Activated CD4-positive, alpha-beta memory T cell treated with anti-CD3 and anti-CD28 coated beads, Interleukin-2, amount 10 ng/mL, durations not matched to agents 7 days and 5 days (primary cell): ENCODE measurements at regions not wholly inside any gene's neighbourhood (a gene's known extent, or its start where the extent isn't known, plus 50 kb on each side); places are given as distances from the start of the nearest gene placed in this dataset.

Experiments
- CTCF ChIA-PET: fragments of 350-600 bp; sonication (Branson Sonifier 250); formaldehyde crosslinking; loops from one replicate; lab custom pipeline; 2021; ENCODE audit warnings: antibody characterized with exemption, inconsistent platforms; lab: Charles Lee
- POLR2A ChIA-PET: fragments of 350-600 bp; sonication (Branson Sonifier 250); formaldehyde crosslinking; loops from one replicate; lab custom pipeline; 2021; ENCODE audit warnings: antibody characterized with exemption; lab: Charles Lee
- DNase-seq: peaks from one replicate; pipeline ENCODE4 v3.0.0-alpha.2; 2020
- H3K27ac Mint-ChIP-seq: one replicate; pipeline ENCODE4 v1.8.0; 2021; ENCODE audit warnings: mild to moderate bottlenecking, mixed read lengths
- H3K27me3 Mint-ChIP-seq: one replicate; pipeline ENCODE4 v1.8.0; 2021; ENCODE audit warnings: mixed read lengths
- H3K36me3 Mint-ChIP-seq: one replicate; pipeline ENCODE4 v1.8.0; 2021; ENCODE audit warnings: low read depth, mixed read lengths
- H3K4me1 Mint-ChIP-seq: one replicate; pipeline ENCODE4 v1.8.0; 2021; ENCODE audit warnings: mixed read lengths
- H3K4me3 Mint-ChIP-seq: one replicate; pipeline ENCODE4 v1.8.0; 2021; ENCODE audit warnings: mild to moderate bottlenecking, mixed read lengths
- H3K9me3 Mint-ChIP-seq: one replicate; pipeline ENCODE4 v1.8.0; 2021; ENCODE audit warnings: mixed read lengths

GRCh38 chr2:82481207-82481606 is 1977.9 kb downstream of the SUCLG1 start:
- Mint-ChIP-seq H3K27ac (no peak overlapping the region), H3K4me3 (no peak overlapping the region), H3K36me3 (no peaks in the 10 kb centered on the region), H3K9me3 (peaks cover 6% of the 10 kb centered on the region), H3K4me1 (no peaks in the 10 kb centered on the region), H3K27me3 (no peaks in the 10 kb centered on the region)
- CTCF ChIA-PET: no interaction called here
- POLR2A ChIA-PET: no interaction called here
- DNase-seq: no peak

DNA sequence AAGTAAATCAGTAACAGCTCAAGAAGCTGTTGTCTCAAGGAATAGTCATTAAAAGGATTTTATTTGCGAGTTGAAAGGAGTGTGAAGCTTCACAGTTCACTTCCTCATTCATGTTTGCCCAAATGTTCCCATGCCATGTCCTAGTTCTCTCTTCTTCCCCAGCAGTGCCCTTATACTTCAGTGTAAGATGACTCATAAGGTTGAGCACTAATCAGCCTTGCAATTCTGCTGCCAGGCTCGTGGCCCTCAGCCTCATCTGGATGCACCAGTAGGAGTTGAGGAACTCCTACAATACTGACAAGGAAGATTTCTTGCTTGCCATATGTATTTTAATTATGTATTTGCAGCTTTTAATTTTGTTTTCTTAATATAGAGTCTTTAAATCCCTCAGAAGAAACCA is 1980.4 kb downstream of the SUCLG1 start:
- Mint-ChIP-seq H3K9me3 (peaks cover 6% of the 10 kb centered on the region), H3K36me3 (no peaks in the 10 kb centered on the region), H3K4me1 (no peaks in the 10 kb centered on the region), H3K27me3 (no peaks in the 10 kb centered on the region), H3K4me3 (no peak overlapping the region), H3K27ac (no peak overlapping the region)
- DNase-seq: no peak
- POLR2A ChIA-PET: no interaction called here
- CTCF ChIA-PET: no interaction called here

GRCh38 chr2:82476094-82476493 is 1983.0 kb downstream of the SUCLG1 start:
- ChIA-PET CTCF (no interaction called here), POLR2A (no interaction called here)
- DNase-seq: no peak
- Mint-ChIP-seq H3K27me3 (no peaks in the 10 kb centered on the region), H3K36me3 (no peaks in the 10 kb centered on the region), H3K27ac (no peak overlapping the region), H3K9me3 (peaks cover 9% of the 10 kb centered on the region), H3K4me1 (no peaks in the 10 kb centered on the region), H3K4me3 (no peak overlapping the region)

- ChIA-PET CTCF (no interaction called here), POLR2A (no interaction called here)
- Mint-ChIP-seq H3K27ac (no peak overlapping the region), H3K4me3 (no peak overlapping the region), H3K27me3 (no peaks in the 10 kb centered on the region), H3K36me3 (no peaks in the 10 kb centered on the region), H3K9me3 (peaks cover 2% of the 10 kb centered on the region), H3K4me1 (no peaks in the 10 kb centered on the region)
- DNase-seq: no peak
Observed at GRCh38 chr2:82428251-82428650, 2030.8 kb downstream of the SUCLG1 start.

GRCh38 chr2:82412021-82412420 is 2047.1 kb downstream of the SUCLG1 start:
- ChIA-PET POLR2A (no interaction called here), CTCF (no interaction called here)
- H3K4me3 Mint-ChIP-seq: no peak overlapping the region
- H3K36me3 Mint-ChIP-seq: no peaks in the 10 kb centered on the region
- H3K9me3 Mint-ChIP-seq: peaks cover 5% of the 10 kb centered on the region
- no peak overlapping the region for H3K27ac Mint-ChIP-seq
- H3K4me1 Mint-ChIP-seq: no peaks in the 10 kb centered on the region
- no peak for DNase-seq
- H3K27me3 Mint-ChIP-seq: no peaks in the 10 kb centered on the region

DNA sequence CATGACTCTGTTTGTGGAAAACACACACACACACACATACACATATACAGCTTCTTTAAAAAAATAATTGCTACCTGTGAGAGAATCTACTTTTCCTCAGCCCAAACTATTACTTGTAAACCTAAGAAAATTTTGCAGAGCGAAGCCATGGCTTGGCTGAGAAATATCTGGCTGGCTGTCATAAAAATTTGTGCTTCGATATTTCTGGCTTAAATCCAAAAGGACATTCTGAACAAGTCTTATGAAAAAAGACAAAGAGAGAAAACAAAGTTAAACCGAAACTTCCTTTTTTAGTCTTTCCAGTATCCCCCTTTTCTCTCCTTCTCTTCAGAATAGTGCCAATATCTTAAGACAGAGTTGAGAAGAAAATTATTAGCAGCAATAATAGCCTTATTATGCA is 2048.0 kb downstream of the SUCLG1 start:
- Mint-ChIP-seq H3K36me3 (no peaks in the 10 kb centered on the region), H3K4me1 (no peaks in the 10 kb centered on the region), H3K27me3 (no peaks in the 10 kb centered on the region), H3K9me3 (peaks cover 5% of the 10 kb centered on the region), H3K4me3 (no peak overlapping the region), H3K27ac (no peak overlapping the region)
- ChIA-PET CTCF (no interaction called here), POLR2A (no interaction called here)
- no peak for DNase-seq

DNA sequence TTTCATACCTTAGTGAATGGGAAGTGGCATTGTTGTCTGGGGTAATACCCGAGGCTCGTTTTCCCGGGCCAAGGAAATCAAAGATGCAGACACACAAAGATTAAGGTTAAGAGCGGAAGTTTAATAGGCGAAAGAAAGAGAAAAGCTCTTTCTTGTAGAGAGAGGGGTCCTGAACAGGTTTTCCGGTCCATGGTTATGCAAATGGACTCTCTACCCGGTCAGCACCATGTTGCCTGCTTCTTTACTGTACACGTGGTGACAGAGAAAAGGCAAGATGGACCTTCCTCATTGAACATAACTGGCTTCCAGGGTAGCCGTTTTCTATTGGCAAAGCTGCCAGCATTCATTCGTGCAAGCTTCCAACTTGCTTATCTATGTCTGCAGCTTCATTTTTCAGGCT is 2063.5 kb downstream of the SUCLG1 start:
- H3K9me3 Mint-ChIP-seq: peaks cover 7% of the 10 kb centered on the region
- ChIA-PET POLR2A (no interaction called here), CTCF (no interaction called here)
- H3K27me3 Mint-ChIP-seq: no peaks in the 10 kb centered on the region
- H3K36me3 Mint-ChIP-seq: no peaks in the 10 kb centered on the region
- no peak for DNase-seq
- H3K4me3 Mint-ChIP-seq: no peak overlapping the region
- no peaks in the 10 kb centered on the region for H3K4me1 Mint-ChIP-seq
- no peak overlapping the region for H3K27ac Mint-ChIP-seq

DNA sequence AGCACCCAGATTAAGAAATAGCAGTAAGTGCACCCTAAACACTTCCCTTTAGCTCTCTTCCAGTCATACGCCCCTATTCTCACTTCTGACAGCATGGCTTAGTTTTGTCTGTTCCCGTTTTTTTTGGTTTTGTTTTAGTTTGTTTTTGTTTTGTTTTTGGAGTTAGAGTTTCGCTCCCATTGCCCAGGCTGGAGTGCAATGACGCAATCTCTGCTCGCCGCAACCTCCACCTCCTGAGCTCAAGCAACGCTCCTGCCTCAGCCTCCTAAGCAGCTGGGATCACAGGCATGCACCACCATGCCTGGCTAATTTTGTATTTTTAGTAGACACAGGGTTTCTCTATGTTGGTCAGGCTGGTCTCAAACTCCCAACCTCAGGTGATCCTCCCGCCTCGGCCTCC is 2067.7 kb downstream of the SUCLG1 start:
- POLR2A ChIA-PET: no interaction called here
- peaks cover 7% of the 10 kb centered on the region for H3K9me3 Mint-ChIP-seq
- H3K4me3 Mint-ChIP-seq: no peak overlapping the region
- no peaks in the 10 kb centered on the region for H3K36me3 Mint-ChIP-seq
- H3K27me3 Mint-ChIP-seq: no peaks in the 10 kb centered on the region
- DNase-seq: no peak
- CTCF ChIA-PET: no interaction called here
- H3K4me1 Mint-ChIP-seq: no peaks in the 10 kb centered on the region
- H3K27ac Mint-ChIP-seq: no peak overlapping the region

DNA sequence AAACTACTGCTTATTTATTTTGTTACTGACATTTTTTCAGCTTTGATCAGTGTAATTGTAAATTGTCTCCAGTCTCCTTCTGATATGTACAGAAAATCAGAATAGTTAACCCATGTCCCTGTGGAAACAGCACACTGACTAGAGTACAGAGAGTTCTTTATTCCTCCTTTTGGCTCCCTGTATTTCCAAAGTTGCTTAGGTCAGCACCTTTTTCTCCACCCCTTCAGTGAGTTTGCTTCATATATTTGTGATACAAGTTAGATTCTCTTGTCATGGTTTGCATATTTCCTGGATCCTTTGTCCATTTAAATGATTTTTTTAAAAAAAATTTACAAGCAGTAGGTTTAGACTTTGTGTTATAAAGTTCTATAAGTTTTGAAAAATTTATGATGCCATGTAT is 2051.1 kb upstream of the LRRTM1 start:
- DNase-seq: no peak
- no peak overlapping the region for H3K27ac Mint-ChIP-seq
- ChIA-PET CTCF (no interaction called here), POLR2A (no interaction called here)
- no peaks in the 10 kb centered on the region for H3K36me3 Mint-ChIP-seq
- H3K9me3 Mint-ChIP-seq: peaks cover 4% of the 10 kb centered on the region
- no peak overlapping the region for H3K4me3 Mint-ChIP-seq
- no peaks in the 10 kb centered on the region for H3K4me1 Mint-ChIP-seq
- no peaks in the 10 kb centered on the region for H3K27me3 Mint-ChIP-seq

DNA sequence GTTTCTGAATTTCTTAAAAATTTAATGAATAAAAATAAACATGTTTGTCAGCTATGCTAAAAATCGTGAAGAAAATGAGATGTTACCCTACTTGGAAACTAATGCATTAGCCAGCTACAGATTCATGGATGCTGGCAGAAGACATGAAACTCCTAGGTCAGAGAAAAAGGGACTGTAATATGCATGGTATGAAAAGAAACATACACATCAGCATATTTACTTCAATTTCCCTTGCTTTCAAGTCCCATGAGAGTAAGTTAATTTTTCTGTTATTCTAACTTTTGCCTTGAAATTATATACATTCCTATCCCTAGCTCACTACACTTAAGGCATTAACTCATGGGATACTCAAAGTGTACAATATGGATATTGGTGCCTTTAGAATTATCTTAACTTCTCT is 2041.4 kb upstream of the LRRTM1 start:
- H3K27ac Mint-ChIP-seq: no peak overlapping the region
- H3K36me3 Mint-ChIP-seq: no peaks in the 10 kb centered on the region
- H3K4me3 Mint-ChIP-seq: no peak overlapping the region
- no peaks in the 10 kb centered on the region for H3K4me1 Mint-ChIP-seq
- no peak for DNase-seq
- peaks cover 2% of the 10 kb centered on the region for H3K9me3 Mint-ChIP-seq
- POLR2A ChIA-PET: no interaction called here
- H3K27me3 Mint-ChIP-seq: no peaks in the 10 kb centered on the region
- CTCF ChIA-PET: no interaction called here

GRCh38 chr2:82344670-82345069 is 2040.1 kb upstream of the LRRTM1 start:
- POLR2A ChIA-PET: no interaction called here
- Mint-ChIP-seq H3K36me3 (no peaks in the 10 kb centered on the region), H3K27me3 (no peaks in the 10 kb centered on the region), H3K4me3 (no peak overlapping the region), H3K9me3 (peaks cover 2% of the 10 kb centered on the region), H3K4me1 (no peaks in the 10 kb centered on the region), H3K27ac (no peak overlapping the region)
- CTCF ChIA-PET: no interaction called here
- DNase-seq: no peak

- CTCF ChIA-PET: no interaction called here
- no peak overlapping the region for H3K27ac Mint-ChIP-seq
- no peaks in the 10 kb centered on the region for H3K36me3 Mint-ChIP-seq
- no peak overlapping the region for H3K4me3 Mint-ChIP-seq
- no peak for DNase-seq
- no peaks in the 10 kb centered on the region for H3K4me1 Mint-ChIP-seq
- POLR2A ChIA-PET: no interaction called here
- H3K27me3 Mint-ChIP-seq: no peaks in the 10 kb centered on the region
- peaks cover 2% of the 10 kb centered on the region for H3K9me3 Mint-ChIP-seq
Observed at GRCh38 chr2:82342356-82342755, 2037.8 kb upstream of the LRRTM1 start.

GRCh38 chr2:82340578-82341053 is 2036.1 kb upstream of the LRRTM1 start:
- Mint-ChIP-seq H3K4me1 (no peaks in the 10 kb centered on the region), H3K36me3 (no peaks in the 10 kb centered on the region), H3K27ac (no peak overlapping the region), H3K9me3 (peaks cover 2% of the 10 kb centered on the region), H3K27me3 (no peaks in the 10 kb centered on the region), H3K4me3 (no peak overlapping the region)
- DNase-seq: no peak
- CTCF ChIA-PET: no interaction called here
- POLR2A ChIA-PET: no interaction called here

GRCh38 chr2:82339805-82340204 is 2035.3 kb upstream of the LRRTM1 start:
- Mint-ChIP-seq H3K4me3 (no peak overlapping the region), H3K27ac (no peak overlapping the region), H3K4me1 (no peaks in the 10 kb centered on the region), H3K9me3 (no peaks in the 10 kb centered on the region), H3K36me3 (no peaks in the 10 kb centered on the region), H3K27me3 (no peaks in the 10 kb centered on the region)
- DNase-seq: no peak
- POLR2A ChIA-PET: no interaction called here
- CTCF ChIA-PET: no interaction called here

- POLR2A ChIA-PET: no interaction called here
- H3K27ac Mint-ChIP-seq: no peak overlapping the region
- H3K27me3 Mint-ChIP-seq: no peaks in the 10 kb centered on the region
- no peak overlapping the region for H3K4me3 Mint-ChIP-seq
- H3K4me1 Mint-ChIP-seq: no peaks in the 10 kb centered on the region
- DNase-seq: no peak
- H3K9me3 Mint-ChIP-seq: peaks cover 3% of the 10 kb centered on the region
- H3K36me3 Mint-ChIP-seq: no peaks in the 10 kb centered on the region
- CTCF ChIA-PET: no interaction called here
Observed at GRCh38 chr2:82333697-82334096, 2029.1 kb upstream of the LRRTM1 start.
